ENCODE measurements at regions not wholly inside any gene's neighbourhood (a gene's known extent, or its start where the extent isn't known, plus 50 kb on each side); places are given as distances from the start of the nearest gene placed in this dataset.
"Not testable (repeated sequence)": the region's sequence is repeated elsewhere in the genome, so short reads cannot be mapped to it uniquely, and the experiment has no call there.

- DNase-seq (ENCODE audit: low read depth in 2 of 2) = no peak
Observed at GRCh38 chr16:60271781-60272180, 1537.7 kb upstream of the GOT2 start.

- no peak for DNase-seq (ENCODE audit: low read depth in 2 of 2)
Observed at GRCh38 chr16:60271025-60271771, 1537.1 kb upstream of the GOT2 start.

- DNase-seq (ENCODE audit: low read depth in 2 of 2) = no peak
Observed at GRCh38 chr16:60261425-60261824, 1527.3 kb upstream of the GOT2 start.

GRCh38 chr16:60259956-60260355 lies 1525.8 kb upstream of the GOT2 start:
- DNase-seq (ENCODE audit: low read depth in 2 of 2) = no peak

- DNase-seq (ENCODE audit: low read depth in 2 of 2) = no peak
Observed at GRCh38 chr16:60246086-60246485, 1512.0 kb upstream of the GOT2 start.

GRCh38 chr16:60241671-60242070 lies 1507.6 kb upstream of the GOT2 start:
- DNase-seq (ENCODE audit: low read depth in 2 of 2) = no peak

- DNase-seq (ENCODE audit: low read depth in 2 of 2) = no peak
Observed at GRCh38 chr16:60230666-60231065, 1496.5 kb upstream of the GOT2 start.

- no peak for DNase-seq (ENCODE audit: low read depth in 2 of 2)
Observed at GRCh38 chr16:60225541-60225940, 1491.4 kb upstream of the GOT2 start.

GRCh38 chr16:60217787-60218186 lies 1483.7 kb upstream of the GOT2 start:
- DNase-seq (ENCODE audit: low read depth in 2 of 2) = no peak

- no peak for DNase-seq (ENCODE audit: low read depth in 2 of 2)
Observed at GRCh38 chr16:60214311-60214710, 1480.2 kb upstream of the GOT2 start.

- no peak for DNase-seq (ENCODE audit: low read depth in 2 of 2)
Observed at GRCh38 chr16:60206516-60206915, 1472.4 kb upstream of the GOT2 start.

- peak in 1 of 2 experiments; percentile 6 for DNase-seq (ENCODE audit: low read depth in 2 of 2)
Observed at GRCh38 chr16:60204181-60204580, 1470.1 kb upstream of the GOT2 start.

- DNase-seq (ENCODE audit: low read depth in 2 of 2) = peak in 1 of 2 experiments; percentile 5
Observed at GRCh38 chr16:60203525-60204124, 1469.5 kb upstream of the GOT2 start.

- not testable (repeated sequence) for DNase-seq (ENCODE audit: low read depth in 2 of 2)
Observed at GRCh38 chr16:60200729-60201128, 1466.6 kb upstream of the GOT2 start.

- DNase-seq (ENCODE audit: low read depth in 2 of 2) = no peak
Observed at GRCh38 chr16:60200161-60200560, 1466.0 kb upstream of the GOT2 start.

GRCh38 chr16:60199150-60199549 lies 1465.0 kb upstream of the GOT2 start:
- DNase-seq (ENCODE audit: low read depth in 2 of 2) = no peak

- DNase-seq (ENCODE audit: low read depth in 2 of 2) = no peak
Observed at GRCh38 chr16:60181536-60181935, 1447.4 kb upstream of the GOT2 start.

GRCh38 chr16:60180609-60181008 lies 1446.5 kb upstream of the GOT2 start:
- no peak for DNase-seq (ENCODE audit: low read depth in 2 of 2)

GRCh38 chr16:60170196-60170595 lies 1436.1 kb upstream of the GOT2 start:
- DNase-seq (ENCODE audit: low read depth in 2 of 2) = no peak

- no peak for DNase-seq (ENCODE audit: low read depth in 2 of 2)
Observed at GRCh38 chr16:60166111-60166510, 1432.0 kb upstream of the GOT2 start.

- no peak for DNase-seq (ENCODE audit: low read depth in 2 of 2)
Observed at GRCh38 chr16:60151987-60152386, 1417.9 kb upstream of the GOT2 start.

GRCh38 chr16:60150907-60151306 lies 1416.8 kb upstream of the GOT2 start:
- no peak for DNase-seq (ENCODE audit: low read depth in 2 of 2)

- DNase-seq (ENCODE audit: low read depth in 2 of 2) = no peak
Observed at GRCh38 chr16:60143348-60143705, 1409.2 kb upstream of the GOT2 start.

Measured in fibroblast of skin of left biceps (primary cell).